Fibroblast of lung (primary cell): ENCODE measurements at regions not wholly inside any gene's neighbourhood (a gene's known extent, or its start where the extent isn't known, plus 50 kb on each side); places are given as distances from the start of the nearest gene placed in this dataset.

Source experiments
- DNase-seq, 2 donors: peaks; one replicate each; pipeline versions ENCODE4 v3.0.0 to v3.0.0-alpha.2; 2010; ENCODE audit warnings: low read depth in 2 of 2
- H2AFZ ChIP-seq: 2 replicates; pipeline ENCODE4 v1.5.1; 2012; ENCODE audit warnings: low read length, control low read depth, inconsistent platforms
- H3K27ac ChIP-seq: 2 replicates; pipeline ENCODE4 v1.5.1; 2011; ENCODE audit warnings: low read length, control low read depth; ENCODE audit not compliant: insufficient read depth
- H3K27me3 ChIP-seq: 2 replicates; pipeline ENCODE4 v1.5.1; 2011; ENCODE audit warnings: mild to moderate bottlenecking, low read length; ENCODE audit not compliant: control insufficient read depth, insufficient read depth
- H3K36me3 ChIP-seq: 2 replicates; pipeline ENCODE4 v1.5.1; 2011; ENCODE audit warnings: low read length; ENCODE audit not compliant: control insufficient read depth, insufficient read depth
- H3K4me1 ChIP-seq: 2 replicates; pipeline ENCODE4 v1.5.1; 2011; ENCODE audit warnings: low read length; ENCODE audit not compliant: control insufficient read depth, insufficient read depth; ENCODE audit errors: extremely low read depth
- H3K4me2 ChIP-seq: 2 replicates; pipeline ENCODE4 v1.5.1; 2011; ENCODE audit warnings: low read length, control low read depth; ENCODE audit not compliant: insufficient read depth; ENCODE audit errors: extremely low read depth
- H3K4me3 ChIP-seq, 4 experiments: fragments of 200-600 bp in 1 of 4; sonication (generic) in 1 of 4; replicated peaks in 1 of 4; 2 replicates each; pipeline ENCODE4 v1.5.1; 2011 to 2016; ENCODE audit warnings: low read length in 4 of 4, low read depth in 3 of 4, mild to moderate bottlenecking in 3 of 4, control low read depth in 2 of 4, inconsistent platforms in 1 of 4, mixed read lengths in 1 of 4; ENCODE audit not compliant: insufficient read depth in 1 of 4; ENCODE audit errors: control extremely low read depth in 1 of 4
- H3K79me2 ChIP-seq: 2 replicates; pipeline ENCODE4 v1.5.1; 2012; ENCODE audit warnings: mild to moderate bottlenecking, low read length, inconsistent platforms; ENCODE audit not compliant: control insufficient read depth, insufficient read depth
- H3K9ac ChIP-seq: 2 replicates; pipeline ENCODE4 v1.5.1; 2011; ENCODE audit warnings: mild to moderate bottlenecking, low read length, control low read depth; ENCODE audit not compliant: insufficient read depth
- H3K9me3 ChIP-seq: 2 replicates; pipeline ENCODE4 v1.5.1; 2012; ENCODE audit warnings: low read depth, low read length; ENCODE audit not compliant: control insufficient read depth, insufficient read depth
- H4K20me1 ChIP-seq: 2 replicates; pipeline ENCODE4 v1.5.1; 2011; ENCODE audit warnings: low read length; ENCODE audit not compliant: control insufficient read depth, insufficient read depth; ENCODE audit errors: extremely low read depth
- CTCF ChIP-seq, 2 donors: IDR thresholded peaks in 1 of 2; conservative IDR thresholded peaks in 1 of 2; 1 replicate in 1 of 2; 2 replicates in 1 of 2; pipeline ENCODE4 v1.5.1; 2011 to 2012; ENCODE audit warnings: low read length in 2 of 2, control low read depth in 1 of 2, inconsistent platforms in 1 of 2, low read depth in 1 of 2, mild to moderate bottlenecking in 1 of 2
- EZH2 ChIP-seq: IDR thresholded peaks from 2 replicates; pipeline ENCODE4 v1.5.1; 2012; ENCODE audit warnings: low read length, control low read depth, mild to moderate bottlenecking; ENCODE audit errors: missing control alignments

- Histone ChIP-seq H3K27ac (no peak overlapping the region), H2AFZ (no peak overlapping the region), H3K36me3 (no peaks in the 10 kb centered on the region), H3K9ac (no peak overlapping the region), H3K4me3 (no peak overlapping the region), H3K9me3 (no peaks in the 10 kb centered on the region), H4K20me1 (no peaks in the 10 kb centered on the region), H3K79me2 (no peaks in the 10 kb centered on the region), H3K27me3 (no peaks in the 10 kb centered on the region), H3K4me2 (no peak overlapping the region), H3K4me1 (no peaks in the 10 kb centered on the region)
- no peak for DNase-seq
- TF ChIP-seq EZH2 (no peak), CTCF (conservative IDR thresholded peaks at IDR 0.05 in 1 of 2, IDR thresholded peaks at IDR 0.05 in 1 of 2; ENCODE audit: low read depth in 1 of 2, low read length in 2 of 2) (no peak)
These were observed 705.9 kb downstream of the RAB28 start for GRCh38 chr4:12778191-12778590.

GRCh38 chr4:12770351-12770750 is 713.8 kb downstream of the RAB28 start:
- no peak overlapping the region for H3K4me2 ChIP-seq
- H3K79me2 ChIP-seq = no peaks in the 10 kb centered on the region
- no peaks in the 10 kb centered on the region for H4K20me1 ChIP-seq
- no peaks in the 10 kb centered on the region for H3K27me3 ChIP-seq
- no peaks in the 10 kb centered on the region for H3K4me1 ChIP-seq
- H3K4me3 ChIP-seq = no peak overlapping the region
- no peak overlapping the region for H2AFZ ChIP-seq
- no peak for DNase-seq
- H3K27ac ChIP-seq = no peak overlapping the region
- TF ChIP-seq CTCF (conservative IDR thresholded peaks at IDR 0.05 in 1 of 2, IDR thresholded peaks at IDR 0.05 in 1 of 2; ENCODE audit: low read depth in 1 of 2, low read length in 2 of 2) (no peak), EZH2 (no peak)
- H3K36me3 ChIP-seq = no peaks in the 10 kb centered on the region
- no peaks in the 10 kb centered on the region for H3K9me3 ChIP-seq
- no peak overlapping the region for H3K9ac ChIP-seq

- TF ChIP-seq CTCF (conservative IDR thresholded peaks at IDR 0.05 in 1 of 2, IDR thresholded peaks at IDR 0.05 in 1 of 2; ENCODE audit: low read depth in 1 of 2, low read length in 2 of 2) (no peak), EZH2 (no peak)
- H3K36me3 ChIP-seq = no peaks in the 10 kb centered on the region
- H4K20me1 ChIP-seq = no peaks in the 10 kb centered on the region
- H3K9me3 ChIP-seq = no peaks in the 10 kb centered on the region
- H3K9ac ChIP-seq = no peak overlapping the region
- no peaks in the 10 kb centered on the region for H3K79me2 ChIP-seq
- H3K4me1 ChIP-seq = no peaks in the 10 kb centered on the region
- no peak overlapping the region for H2AFZ ChIP-seq
- no peak for DNase-seq
- no peak overlapping the region for H3K4me3 ChIP-seq
- H3K27me3 ChIP-seq = no peaks in the 10 kb centered on the region
- H3K27ac ChIP-seq = no peak overlapping the region
- H3K4me2 ChIP-seq = no peak overlapping the region
These were observed 722.4 kb downstream of the RAB28 start for GRCh38 chr4:12761694-12762093.
